ENCODE measurements at regions not wholly inside any gene's neighbourhood (a gene's known extent, or its start where the extent isn't known, plus 50 kb on each side); places are given as distances from the start of the nearest gene placed in this dataset.

DNA sequence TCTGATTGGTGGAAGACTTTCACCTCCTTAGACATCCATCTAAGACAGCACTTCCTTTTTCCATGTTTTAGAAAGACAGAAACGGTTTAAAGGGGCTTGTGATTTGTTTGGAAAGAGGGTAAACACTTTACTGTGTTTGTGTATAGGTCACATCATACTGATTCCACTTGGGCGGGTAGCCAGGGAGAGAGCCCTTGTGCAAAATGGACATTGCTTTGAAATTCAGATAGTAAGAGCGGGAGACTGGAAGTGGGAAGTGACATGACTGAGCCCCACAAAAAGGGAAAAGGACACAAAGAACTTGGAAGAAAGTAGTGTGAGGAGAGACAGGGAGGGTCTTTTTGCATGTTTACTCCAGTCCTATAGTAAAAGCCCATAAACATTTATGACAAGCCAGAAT is 195.6 kb upstream of the CNTN4 start:
- DNase-seq (ENCODE audit: low read depth), result no peak
- H3K4me3 ChIP-seq (replicated peaks; ENCODE audit: low read depth, low read length), result no peak overlapping the region
- no peak for TF ChIP-seq CTCF (IDR thresholded peaks at IDR 0.05; ENCODE audit: low read length, missing control alignments)

GRCh38 chr3:1907911-1908310 is 190.8 kb upstream of the CNTN4 start:
- TF ChIP-seq CTCF (IDR thresholded peaks at IDR 0.05; ENCODE audit: low read length, missing control alignments), result no peak
- H3K4me3 ChIP-seq (replicated peaks; ENCODE audit: low read depth, low read length), result no peak overlapping the region
- no peak for DNase-seq (ENCODE audit: low read depth)

DNA sequence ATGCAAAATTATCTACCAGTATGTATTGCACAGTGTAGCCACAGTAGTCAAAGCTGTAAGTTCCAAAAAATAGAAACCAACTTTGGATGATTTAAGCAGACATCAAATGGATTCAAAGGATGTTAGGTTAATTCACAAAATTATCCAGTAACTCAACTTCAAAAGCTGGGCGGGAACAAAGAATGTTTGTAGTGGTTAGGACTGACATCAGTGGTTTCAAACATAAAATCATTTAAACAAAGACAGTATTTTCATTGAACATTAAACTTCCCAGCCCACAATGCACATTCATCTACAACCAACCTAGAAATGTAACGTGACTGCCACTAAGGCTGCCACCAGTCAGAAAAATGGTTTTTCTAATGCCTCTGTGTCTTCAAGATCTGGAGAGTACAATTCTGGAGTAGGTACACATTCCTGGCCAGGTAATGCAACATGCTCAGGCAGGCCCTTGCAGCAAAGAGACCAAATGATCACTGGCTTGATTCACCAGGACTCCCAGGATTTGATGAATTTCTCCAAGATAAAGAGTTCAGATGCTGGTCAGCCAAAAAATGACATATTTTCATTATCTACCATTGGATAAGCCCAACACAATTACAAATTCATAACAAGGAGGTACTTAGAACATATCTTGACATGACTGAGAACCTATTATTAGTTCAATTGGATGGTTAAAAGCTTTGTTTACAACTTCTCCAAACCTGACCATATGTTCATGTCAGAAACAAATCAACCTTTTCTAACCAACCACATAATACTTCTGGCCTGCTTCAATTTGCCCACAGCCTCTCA is 189.8 kb upstream of the CNTN4 start:
- no peak for TF ChIP-seq CTCF (IDR thresholded peaks at IDR 0.05; ENCODE audit: low read length, missing control alignments)
- H3K4me3 ChIP-seq (replicated peaks; ENCODE audit: low read depth, low read length), result no peak overlapping the region
- DNase-seq (ENCODE audit: low read depth), result no peak

GRCh38 chr3:1910322-1910721 is 188.3 kb upstream of the CNTN4 start:
- DNase-seq (ENCODE audit: low read depth), result no peak
- H3K4me3 ChIP-seq (replicated peaks; ENCODE audit: low read depth, low read length), result no peak overlapping the region
- TF ChIP-seq CTCF (IDR thresholded peaks at IDR 0.05; ENCODE audit: low read length, missing control alignments), result no peak

DNA sequence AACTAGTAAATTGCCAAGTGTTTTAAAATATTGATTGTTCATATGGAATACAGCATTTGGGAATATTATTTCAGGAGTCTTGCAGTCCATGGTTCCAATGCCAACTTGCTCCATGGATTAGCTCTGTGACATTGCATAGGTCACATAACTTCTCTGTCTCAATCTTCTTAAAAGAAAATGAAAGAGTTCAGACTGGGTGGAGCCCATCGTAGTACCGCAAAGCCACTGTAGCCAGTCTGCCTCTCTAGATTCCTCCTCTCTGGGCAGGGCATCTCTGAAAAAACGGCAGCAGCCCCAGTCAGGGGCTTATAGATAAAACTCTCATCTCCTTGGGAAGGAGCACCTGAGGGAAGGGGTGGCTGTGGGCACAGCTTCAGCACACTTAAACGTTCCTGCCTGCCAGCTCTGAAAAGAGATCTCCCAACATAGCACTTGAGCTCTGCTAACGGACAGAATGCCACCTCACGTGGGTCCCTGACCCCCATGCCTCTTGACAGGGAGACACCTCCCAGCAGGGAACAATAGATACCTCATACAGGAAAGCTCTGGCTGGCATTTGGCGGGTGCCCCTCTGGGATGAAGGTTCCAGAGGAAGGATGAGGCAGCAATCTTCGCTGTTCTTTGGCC is 168.8 kb upstream of the CNTN4 start:
- no peak for TF ChIP-seq CTCF (IDR thresholded peaks at IDR 0.05; ENCODE audit: low read length, missing control alignments)
- H3K4me3 ChIP-seq (replicated peaks; ENCODE audit: low read depth, low read length), result no peak overlapping the region

DNA sequence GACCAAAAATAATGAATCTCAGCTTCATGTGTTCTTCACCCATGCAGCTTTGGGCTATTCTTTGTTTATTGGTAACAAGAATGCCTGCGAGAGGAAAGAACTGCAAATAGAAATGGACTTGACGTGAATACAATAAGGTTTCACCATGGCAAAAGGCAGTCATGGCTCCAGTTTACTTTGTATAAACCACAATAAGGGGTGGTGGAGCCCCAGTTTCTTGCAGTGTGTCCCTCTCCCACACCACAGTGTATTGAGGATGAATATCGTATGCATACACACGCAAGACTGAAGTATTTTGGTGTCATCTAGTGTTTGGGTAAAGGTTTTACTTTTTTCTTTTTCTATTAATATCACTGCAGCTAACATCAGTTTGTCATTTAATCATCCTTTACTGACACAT is 159.7 kb upstream of the CNTN4 start:
- H3K4me3 ChIP-seq (replicated peaks; ENCODE audit: low read depth, low read length), result no peak overlapping the region
- DNase-seq (ENCODE audit: low read depth), result no peak
- no peak for TF ChIP-seq CTCF (IDR thresholded peaks at IDR 0.05; ENCODE audit: low read length, missing control alignments)

More for the DNA sequence above, 168.8 kb upstream of the CNTN4 start:
- no peak for DNase-seq (ENCODE audit: low read depth)
